ENCODE measurements at regions not wholly inside any gene's neighbourhood (a gene's known extent, or its start where the extent isn't known, plus 50 kb on each side); places are given as distances from the start of the nearest gene placed in this dataset.

GRCh38 chr2:61722800-61723199 lies 131.1 kb downstream of the FAM161A start:
- no peak for DNase-seq (ENCODE audit: low spot score)
- Histone ChIP-seq H3K4me3 (no peak overlapping the region), H3K27ac (no peak overlapping the region)
- no peak for TF ChIP-seq CTCF (IDR thresholded peaks at IDR 0.05)

DNA sequence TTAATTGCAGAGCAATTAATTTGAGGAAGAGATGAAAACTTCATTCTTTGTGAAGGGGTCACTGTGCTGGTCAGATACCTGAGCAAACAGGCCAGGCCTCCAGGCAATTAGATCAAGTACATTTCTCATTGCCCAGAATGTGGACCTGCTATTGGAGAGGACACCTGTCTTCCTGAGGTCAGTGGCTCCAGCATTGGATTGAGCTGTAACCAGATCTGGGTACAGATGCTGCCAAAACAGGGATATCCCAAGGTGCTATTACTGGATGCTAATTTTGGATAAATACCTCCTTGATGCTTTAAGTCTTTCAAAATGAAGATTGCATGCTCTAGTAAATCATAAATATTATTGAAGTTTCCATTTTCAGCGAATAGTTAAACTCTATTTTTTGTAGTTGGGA lies 131.5 kb downstream of the FAM161A start:
- no peak overlapping the region for H3K4me3 ChIP-seq
- no peak overlapping the region for H3K27ac ChIP-seq
- DNase-seq (ENCODE audit: low spot score), result no peak
- TF ChIP-seq CTCF (IDR thresholded peaks at IDR 0.05), result no peak

DNA sequence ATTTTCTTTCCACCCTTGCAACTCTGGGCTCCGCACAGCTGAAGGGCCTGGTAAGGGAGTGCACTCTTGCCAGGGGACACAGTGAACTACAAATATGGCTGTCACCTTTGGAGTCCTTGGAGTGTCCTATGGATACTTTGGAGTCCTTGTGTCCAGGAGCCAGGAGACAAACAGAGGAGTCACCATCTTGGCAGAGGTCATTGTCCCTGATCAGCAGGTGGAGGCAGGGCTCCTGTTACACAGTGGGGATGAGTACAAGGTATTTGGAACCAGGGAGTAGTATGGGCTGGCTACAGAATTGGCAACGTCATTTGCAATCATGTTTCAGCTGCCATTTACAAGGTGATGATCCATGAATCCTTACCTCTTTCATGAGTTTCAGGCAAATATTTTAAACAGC lies 132.5 kb downstream of the FAM161A start:
- TF ChIP-seq CTCF (IDR thresholded peaks at IDR 0.05), result no peak
- Histone ChIP-seq H3K4me3 (no peak overlapping the region), H3K27ac (no peak overlapping the region)
- no peak for DNase-seq (ENCODE audit: low spot score)

DNA sequence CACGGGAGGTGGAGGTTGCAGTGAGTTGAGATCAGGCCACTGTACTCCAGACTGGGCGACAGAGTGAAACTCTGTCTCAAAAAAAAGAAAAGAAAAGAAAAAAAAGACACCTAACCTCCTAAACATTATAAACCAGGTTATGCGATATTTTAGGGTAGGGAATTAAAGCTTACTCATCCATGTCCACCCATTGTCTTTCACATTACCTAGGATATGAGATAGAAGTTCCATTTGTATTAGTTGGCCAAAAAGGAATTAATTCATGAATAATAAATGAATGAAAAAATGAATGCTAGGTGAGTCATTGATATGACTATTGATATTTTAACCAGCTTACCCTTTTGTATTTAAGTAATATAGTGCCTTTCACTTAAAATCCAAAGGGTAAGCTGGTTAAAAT lies 132.9 kb downstream of the FAM161A start:
- no peak for DNase-seq (ENCODE audit: low spot score)
- H3K27ac ChIP-seq, result no peak overlapping the region
- no peak for TF ChIP-seq CTCF (IDR thresholded peaks at IDR 0.05)
- H3K4me3 ChIP-seq, result no peak overlapping the region

DNA sequence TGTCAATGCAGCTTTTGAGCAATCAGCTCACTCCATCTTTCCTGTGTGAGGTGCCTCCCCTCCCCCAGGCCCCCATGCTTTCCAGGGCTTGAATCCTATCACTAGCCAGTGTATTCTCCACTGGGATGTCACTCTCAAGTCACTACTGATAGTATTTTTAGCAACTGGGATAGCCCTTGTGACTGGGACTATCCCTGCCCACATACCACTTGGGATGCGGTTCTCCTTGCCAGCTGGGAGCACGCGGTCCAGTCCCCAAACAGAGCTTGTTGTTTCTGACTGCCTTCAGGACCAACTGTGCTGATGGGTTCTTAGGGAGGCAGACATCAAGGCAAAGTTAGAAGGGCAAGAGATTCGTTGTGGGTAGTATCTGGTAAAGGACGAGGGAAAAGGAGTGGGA lies 134.9 kb downstream of the FAM161A start:
- no peak overlapping the region for H3K27ac ChIP-seq
- TF ChIP-seq CTCF (IDR thresholded peaks at IDR 0.05), result no peak
- H3K4me3 ChIP-seq, result no peak overlapping the region
- no peak for DNase-seq (ENCODE audit: low spot score)

GRCh38 chr2:61715506-61715905 lies 138.4 kb downstream of the FAM161A start:
- Histone ChIP-seq H3K27ac (no peak overlapping the region), H3K4me3 (no peak overlapping the region)
- DNase-seq (ENCODE audit: low spot score), result no peak
- TF ChIP-seq CTCF (IDR thresholded peaks at IDR 0.05), result no peak

DNA sequence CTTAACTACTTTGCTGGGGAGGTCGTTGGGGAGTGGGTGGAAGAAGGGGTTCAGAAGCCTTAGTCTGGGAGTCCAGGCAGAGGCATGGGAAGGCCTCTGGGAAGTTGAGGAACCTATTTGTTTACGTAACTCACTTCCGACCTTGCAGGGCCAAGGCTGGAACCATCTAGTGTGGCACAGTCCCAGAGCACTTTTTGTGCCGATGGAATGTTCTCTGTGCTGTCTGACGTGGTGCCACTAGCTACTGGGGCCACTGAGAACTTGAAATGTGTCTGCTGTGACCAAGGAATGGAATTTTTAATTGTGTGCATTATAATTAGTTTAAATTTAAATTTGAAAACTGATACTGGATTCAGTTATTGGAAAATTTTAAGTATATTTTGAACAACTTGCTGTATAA lies 139.7 kb downstream of the FAM161A start:
- Histone ChIP-seq H3K27ac (no peak overlapping the region), H3K4me3 (no peak overlapping the region)
- DNase-seq (ENCODE audit: low spot score), result no peak
- TF ChIP-seq CTCF (IDR thresholded peaks at IDR 0.05), result no peak

Measured in coronary artery (tissue), 2 donors.